ENCODE measurements at regions not wholly inside any gene's neighbourhood (a gene's known extent, or its start where the extent isn't known, plus 50 kb on each side); places are given as distances from the start of the nearest gene placed in this dataset.
"Not testable (repeated sequence)": the region's sequence is repeated elsewhere in the genome, so short reads cannot be mapped to it uniquely, and the experiment has no call there.

DNA sequence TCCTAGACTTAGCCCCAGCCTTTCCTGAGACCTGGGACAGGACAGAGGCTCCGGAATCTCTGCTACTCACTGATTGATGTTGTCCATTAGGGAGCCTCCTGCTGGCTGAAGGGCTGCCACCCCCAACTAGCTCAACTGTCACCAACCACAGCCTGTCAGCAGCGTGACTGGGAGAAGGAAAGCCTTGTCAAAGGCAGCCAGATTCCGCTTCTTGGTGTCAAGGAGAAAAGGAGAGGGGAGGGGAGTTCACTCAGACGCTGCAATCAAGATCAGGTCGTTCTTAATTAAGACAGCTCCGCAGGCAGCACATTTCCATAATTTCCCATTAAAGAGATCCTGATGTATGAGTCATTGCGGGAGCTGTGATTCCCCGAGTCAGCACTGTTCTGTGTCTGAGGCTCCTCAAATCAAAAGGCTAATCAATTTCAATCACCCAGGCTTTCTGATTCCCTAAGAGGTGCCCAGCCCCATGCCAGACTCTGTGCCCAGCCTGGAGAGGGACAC is 152.8 kb upstream of the ZBED5 start:
- DNase-seq (ENCODE audit: low read depth in 3 of 3) = no peak

DNA sequence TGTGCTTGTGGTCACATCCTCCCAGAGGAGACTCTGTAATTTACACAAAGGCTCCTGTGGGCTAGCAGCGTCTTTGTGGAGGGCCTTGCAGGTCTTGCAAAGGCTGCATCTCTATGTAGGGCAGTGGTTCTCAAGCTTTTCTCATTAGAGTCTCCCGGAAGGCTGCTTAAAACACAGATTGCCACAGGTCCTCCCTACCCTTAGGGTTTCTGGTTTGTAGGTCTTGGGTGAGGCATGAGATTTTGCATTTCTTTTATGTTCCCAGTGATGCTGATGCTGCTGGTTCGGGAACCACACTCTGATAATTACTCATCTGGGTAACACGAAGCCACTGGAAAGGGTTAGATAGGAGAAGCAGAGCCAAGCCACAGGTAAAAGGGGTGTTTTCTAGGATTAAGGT is 151.3 kb upstream of the ZBED5 start:
- no peak for DNase-seq (ENCODE audit: low read depth in 3 of 3)

GRCh38 chr11:11004069-11004468 is 146.2 kb upstream of the ZBED5 start:
- DNase-seq (ENCODE audit: low read depth in 3 of 3) = no peak

- no peak for DNase-seq (ENCODE audit: low read depth in 3 of 3)
Measured at GRCh38 chr11:11003226-11003625, 145.4 kb upstream of the ZBED5 start.

DNA sequence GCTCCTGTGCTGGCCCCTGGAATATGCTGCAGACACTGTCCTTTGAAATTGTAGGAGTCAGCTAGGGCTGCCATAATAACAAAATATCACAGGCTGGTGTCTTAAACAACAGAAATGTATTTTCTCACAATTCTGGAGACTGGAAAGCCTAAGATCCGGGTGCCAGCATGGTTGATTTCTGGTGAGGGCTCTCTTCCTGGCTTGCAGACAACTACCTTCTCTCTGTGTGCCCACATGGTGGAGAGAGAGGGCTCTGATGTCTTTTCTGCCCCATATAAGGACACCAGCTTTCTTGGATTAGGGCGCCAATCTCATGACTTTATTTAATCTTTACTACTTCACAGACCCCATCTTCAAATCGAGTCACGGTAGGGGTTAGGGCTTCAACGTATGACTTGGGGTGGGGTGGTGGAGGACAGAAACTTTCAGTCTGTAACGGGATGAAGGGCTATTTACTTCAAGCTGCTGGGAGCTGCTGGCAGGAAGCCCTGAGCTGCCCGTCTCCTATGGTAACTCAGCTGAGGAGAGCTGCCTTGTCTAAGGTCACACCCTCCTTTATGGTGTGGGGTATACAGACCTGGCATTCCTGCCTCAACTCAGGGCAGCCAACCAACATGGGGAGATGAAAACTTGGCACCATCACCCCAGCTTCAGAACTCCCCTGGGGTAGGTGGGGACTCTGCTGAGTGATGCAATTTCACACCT is 142.9 kb upstream of the ZBED5 start:
- no peak for DNase-seq (ENCODE audit: low read depth in 3 of 3)

DNA sequence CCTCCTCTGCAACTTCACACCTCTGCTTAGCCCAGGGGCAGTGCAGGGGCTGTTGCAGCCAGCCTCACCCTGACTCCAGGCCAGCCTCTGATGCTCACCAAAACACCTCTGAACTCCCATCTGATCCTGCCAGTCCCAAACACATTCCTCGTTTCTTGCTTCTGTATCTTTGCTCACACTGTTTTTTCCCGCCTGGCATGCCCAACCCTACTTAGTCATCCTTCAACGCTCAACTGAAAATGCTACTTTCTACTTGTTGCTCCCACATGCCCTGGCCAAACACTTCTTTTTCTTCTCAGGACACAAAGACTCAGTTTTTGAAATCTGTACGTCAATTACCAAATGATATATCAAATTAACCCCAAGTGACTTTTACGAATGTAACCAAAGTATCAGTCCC is 140.8 kb upstream of the ZBED5 start:
- DNase-seq (ENCODE audit: low read depth in 3 of 3) = no peak

DNA sequence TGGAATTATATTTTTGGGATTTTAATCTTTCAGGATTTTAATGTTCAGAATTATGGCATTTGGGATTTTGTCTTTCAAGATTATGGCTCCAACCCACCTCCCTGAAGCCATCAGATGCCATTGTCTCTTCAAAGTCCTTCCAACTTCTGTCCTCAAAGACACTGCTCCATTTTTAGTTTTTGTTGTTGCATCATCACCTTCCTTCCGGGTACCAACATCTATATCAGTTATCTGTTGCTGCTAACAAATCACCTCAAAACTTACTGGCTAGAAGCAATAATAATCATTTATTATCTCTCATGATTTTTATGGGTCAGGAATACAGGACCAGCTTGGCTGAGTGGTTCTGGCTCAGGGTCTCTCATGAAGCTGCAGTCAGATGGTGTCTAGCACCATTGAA is 138.8 kb upstream of the ZBED5 start:
- DNase-seq (ENCODE audit: low read depth in 3 of 3) = no peak

- no peak for DNase-seq (ENCODE audit: low read depth in 3 of 3)
Measured at GRCh38 chr11:10993640-10994039, 135.8 kb upstream of the ZBED5 start.

DNA sequence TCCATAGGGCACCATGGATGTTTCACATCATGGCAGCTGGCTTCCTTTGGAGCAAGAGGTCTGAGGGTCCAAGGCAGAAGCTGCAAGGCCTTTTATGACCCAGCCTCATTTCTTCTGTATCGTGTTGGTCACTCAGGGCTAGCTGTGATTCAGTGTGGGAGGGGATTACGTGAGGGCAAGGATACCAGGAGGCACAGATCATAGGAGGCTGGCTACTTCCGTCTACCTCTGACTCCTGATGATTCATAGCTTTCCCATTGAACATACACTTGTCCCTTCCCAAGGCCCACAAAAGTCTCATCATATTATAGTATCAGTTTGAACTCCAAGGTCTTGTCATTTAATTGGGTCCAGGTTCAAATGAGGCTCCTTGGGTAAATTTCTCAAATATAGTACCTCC is 135.3 kb upstream of the ZBED5 start:
- DNase-seq (ENCODE audit: low read depth in 3 of 3) = no peak

DNA sequence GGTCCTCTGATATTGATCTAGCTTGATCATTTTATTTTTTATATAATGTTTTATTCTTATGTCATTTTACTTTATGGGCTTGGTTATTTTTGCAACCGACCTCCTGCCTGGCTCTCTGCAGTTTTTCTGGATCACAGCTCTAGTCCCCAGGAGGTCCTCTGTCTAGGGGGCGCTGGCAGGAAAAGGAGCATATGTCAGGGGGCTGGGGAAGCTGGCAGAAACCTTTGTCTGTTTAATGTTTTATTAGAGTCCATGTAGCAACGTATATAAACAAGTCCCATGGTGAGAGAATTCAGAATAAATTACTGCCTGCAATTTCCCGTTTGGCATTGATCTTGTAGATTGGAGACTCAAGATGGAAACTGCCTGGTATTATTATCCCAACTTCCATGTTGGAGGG is 133.5 kb upstream of the ZBED5 start:
- DNase-seq (ENCODE audit: low read depth in 3 of 3) = no peak

GRCh38 chr11:10990637-10991193 is 132.9 kb upstream of the ZBED5 start:
- no peak for DNase-seq (ENCODE audit: low read depth in 3 of 3)

DNA sequence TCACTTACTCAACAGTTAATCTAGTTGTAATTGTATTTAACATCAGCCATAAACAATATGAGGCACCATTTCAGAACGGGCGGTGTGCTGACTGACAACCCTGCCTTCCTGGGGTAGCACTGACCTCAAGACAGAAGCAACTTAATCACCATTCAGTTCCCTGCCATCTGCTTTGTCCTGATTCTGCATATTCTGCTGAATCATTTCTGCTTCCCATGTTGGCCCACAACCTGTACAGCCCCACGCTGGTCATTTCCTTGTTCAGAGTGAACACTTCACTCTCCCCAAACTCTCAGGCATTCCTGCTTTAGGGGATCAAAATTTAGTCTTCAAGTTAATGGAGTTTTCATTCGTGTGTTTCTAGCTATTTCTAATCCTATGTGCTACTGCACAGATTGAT is 132.3 kb upstream of the ZBED5 start:
- DNase-seq (ENCODE audit: low read depth in 3 of 3) = no peak

GRCh38 chr11:10986006-10986405 is 128.2 kb upstream of the ZBED5 start:
- no peak for DNase-seq (ENCODE audit: low read depth in 3 of 3)

DNA sequence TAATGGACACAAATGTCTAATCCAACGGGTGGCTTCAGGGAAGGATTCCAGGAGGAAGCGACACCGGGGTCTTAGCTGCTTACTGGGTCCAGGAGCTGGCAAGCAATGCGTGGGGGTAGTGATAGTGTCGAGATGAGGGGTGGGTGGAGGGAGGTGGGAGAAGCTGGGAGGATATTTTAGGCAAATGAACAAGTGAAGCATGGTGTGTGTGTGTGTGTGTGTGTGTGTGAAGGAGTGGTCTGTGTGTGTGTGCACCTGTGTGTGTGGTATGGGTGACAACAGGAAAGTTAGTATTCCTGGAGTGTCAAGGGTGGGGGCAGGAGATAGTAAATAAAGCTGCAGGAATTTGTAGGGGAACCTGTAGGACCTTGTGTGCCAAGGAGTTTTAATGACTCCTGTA is 126.9 kb upstream of the ZBED5 start:
- DNase-seq (ENCODE audit: low read depth in 3 of 3) = no peak

GRCh38 chr11:10984250-10984649 is 126.4 kb upstream of the ZBED5 start:
- DNase-seq (ENCODE audit: low read depth in 3 of 3) = no peak

DNA sequence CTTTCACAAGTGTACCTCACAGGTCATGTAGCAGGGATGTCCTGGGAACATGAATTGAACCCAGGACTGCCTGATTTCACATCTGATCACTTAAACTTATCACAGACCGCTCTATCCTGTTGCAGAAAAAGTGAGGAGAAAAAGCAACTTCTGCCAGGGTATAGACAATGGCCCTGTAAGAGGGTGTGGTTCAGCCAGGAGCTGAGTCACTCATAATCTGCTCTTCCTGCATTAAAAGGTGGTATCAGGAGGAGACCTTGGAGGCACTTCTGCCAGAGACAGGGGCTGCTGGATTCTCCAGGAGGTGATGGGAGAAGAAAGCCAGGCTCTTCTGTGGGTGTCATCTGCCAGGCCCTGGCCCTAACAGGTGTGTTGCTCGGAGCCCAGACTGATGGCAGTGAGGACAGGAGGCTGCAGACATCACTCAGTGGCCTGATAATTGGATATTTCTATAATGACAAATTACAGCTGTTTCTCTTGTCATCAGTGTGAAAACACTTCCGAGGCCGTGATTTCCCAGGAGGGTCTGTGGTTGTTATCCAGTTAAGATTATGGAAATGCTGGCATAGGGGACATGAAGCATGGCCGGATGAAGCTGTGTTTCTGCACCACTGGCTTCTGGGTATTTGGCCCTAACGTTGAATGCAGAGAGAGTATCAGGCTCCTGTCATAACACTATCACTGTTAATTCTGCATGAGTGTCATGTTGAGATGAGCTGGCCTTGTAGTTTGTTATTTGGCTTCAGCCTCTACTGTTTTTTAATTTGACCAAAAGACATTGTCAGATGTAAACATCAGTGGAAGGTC is 125.1 kb upstream of the ZBED5 start:
- no peak for DNase-seq (ENCODE audit: low read depth in 3 of 3)

DNA sequence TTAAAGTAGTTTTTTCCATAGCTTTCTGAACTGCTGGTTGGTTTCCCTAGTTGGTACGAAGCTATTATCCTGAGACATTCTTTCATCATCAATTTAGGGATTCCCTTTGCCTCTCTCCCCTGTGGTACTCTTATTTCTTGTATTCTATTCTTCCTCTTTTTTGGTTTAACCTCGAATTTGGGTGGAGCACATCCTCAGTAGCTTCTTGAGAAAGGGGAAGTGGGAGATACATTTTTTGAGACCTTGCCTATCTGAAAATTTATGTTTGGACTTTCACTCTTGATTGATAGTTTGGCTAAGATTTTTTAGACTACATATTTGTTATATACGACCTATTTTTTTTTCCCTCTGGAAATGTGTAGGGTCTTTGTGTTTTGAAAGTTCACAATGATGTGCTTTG is 121.7 kb upstream of the ZBED5 start:
- DNase-seq (ENCODE audit: low read depth in 3 of 3) = no peak

GRCh38 chr11:10978198-10978597 is 120.3 kb upstream of the ZBED5 start:
- DNase-seq (ENCODE audit: low read depth in 3 of 3) = no peak

GRCh38 chr11:10975287-10975721 is 117.5 kb upstream of the ZBED5 start:
- DNase-seq (ENCODE audit: low read depth in 3 of 3) = no peak

- DNase-seq (ENCODE audit: low read depth in 3 of 3) = no peak
Measured at GRCh38 chr11:10973416-10973815, 115.6 kb upstream of the ZBED5 start.

GRCh38 chr11:10970926-10971325 is 113.1 kb upstream of the ZBED5 start:
- no peak for DNase-seq (ENCODE audit: low read depth in 3 of 3)

- no peak for DNase-seq (ENCODE audit: low read depth in 3 of 3)
Measured at GRCh38 chr11:10969387-10969786, 111.5 kb upstream of the ZBED5 start.

DNA sequence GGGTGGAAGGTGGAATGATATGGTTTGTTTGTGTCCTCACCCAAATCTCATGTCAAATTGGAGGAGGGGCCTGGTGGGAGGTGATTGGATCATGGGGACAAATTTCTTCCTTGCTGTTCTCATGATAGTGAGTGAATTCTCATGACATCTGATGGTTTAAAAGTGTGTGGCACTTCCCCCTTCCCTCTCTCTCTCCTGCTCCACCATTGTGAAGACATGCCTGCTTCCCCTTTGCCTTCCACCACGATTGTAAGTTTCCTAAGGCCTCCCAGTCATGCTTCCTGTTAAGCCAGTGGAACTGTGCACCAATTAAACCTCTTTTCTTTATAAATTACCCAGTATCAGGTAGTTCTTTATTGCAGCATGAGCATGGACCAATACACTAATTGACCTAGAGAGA is 99.0 kb upstream of the ZBED5 start:
- DNase-seq (ENCODE audit: low read depth in 3 of 3) = not testable (repeated sequence)
